HCT116 (cell line): ENCODE measurements at regions not wholly inside any gene's neighbourhood (a gene's known extent, or its start where the extent isn't known, plus 50 kb on each side); places are given as distances from the start of the nearest gene placed in this dataset.

ENCODE experiments used
- ATAC-seq: fragments of 200-7000 bp; cut with Tn5 transposase; 2 replicates; pipeline ENCODE4 v1.9.1; 2020; ENCODE audit warnings: mild to moderate bottlenecking, moderate library complexity
- BruUV-seq: library from RNA; stranded (reverse); fragments of 400-500 nt; replicated peaks from 2 replicates; lab custom pipeline; 2021; lab: Mats Ljungman, UMichigan
- CTCF ChIA-PET: fragments of 300-600 bp; sonication (Branson Sonifier 250); formaldehyde crosslinking; loops from one replicate; lab custom pipeline; 2021; ENCODE audit warnings: antibody characterized with exemption; lab: Charles Lee
- POLR2A ChIA-PET: fragments of 300-600, 350-600 bp; sonication (Branson Sonifier 250); formaldehyde crosslinking; loops from one replicate; lab custom pipeline; 2021; ENCODE audit warnings: antibody characterized with exemption; lab: Charles Lee
- RAD21 ChIA-PET, 2 experiments: fragments of 300-600 bp; sonication (Branson Sonifier 250); formaldehyde crosslinking; loops; one replicate each; lab custom pipeline; 2023; ENCODE audit warnings: low total read pairs in 2 of 2; ENCODE audit not compliant: uncharacterized antibody in 2 of 2, unreplicated experiment in 2 of 2, low non-redundant PET in 1 of 2; lab: Charles Lee
- DNase-seq: peaks from one replicate; pipeline ENCODE4 v3.0.0-alpha.2; 2010; ENCODE audit warnings: low read depth, low spot score
- H2AFZ ChIP-seq: fragments of 200-600 bp; shearing (Covaris generic), sonication (generic); 2 replicates; pipeline ENCODE4 v1.6.1; 2017; ENCODE audit warnings: low read depth, mixed run types, mixed read lengths, antibody characterized with exemption, low read length; ENCODE audit not compliant: poor library complexity, severe bottlenecking
- H3K27ac ChIP-seq: 2 replicates; pipeline ENCODE4 v1.5.1; 2012; ENCODE audit warnings: low read depth, low read length
- H3K27me3 ChIP-seq: fragments of 200-600 bp; sonication (generic); 2 replicates; pipeline ENCODE4 v1.6.1; 2016; ENCODE audit warnings: mixed run types, low read length, mixed read lengths; ENCODE audit not compliant: insufficient read depth
- H3K36me3 ChIP-seq, 2 experiments: fragments of 200-500 bp in 1 of 2; fragments of 200-600 bp in 1 of 2; sonication (Bioruptor generic) in 1 of 2; sonication (generic) in 1 of 2; 2 replicates each; pipeline versions ENCODE4 v1.5.1 to v1.6.1; 2014 to 2016; ENCODE audit warnings: low read length in 2 of 2, inconsistent platforms in 1 of 2, mixed read lengths in 1 of 2, mixed run types in 1 of 2; ENCODE audit not compliant: insufficient read depth in 2 of 2, control insufficient read depth in 1 of 2
- H3K4me1 ChIP-seq, 2 experiments: fragments of 200-600 bp in 1 of 2; sonication (generic) in 1 of 2; 2 replicates each; pipeline versions ENCODE4 v1.5.1 to v1.6.1; 2012 to 2017; ENCODE audit warnings: low read length in 2 of 2, inconsistent platforms in 1 of 2, mild to moderate bottlenecking in 1 of 2, mixed read lengths in 1 of 2, mixed run types in 1 of 2, moderate library complexity in 1 of 2; ENCODE audit not compliant: insufficient read depth in 2 of 2, control insufficient read depth in 1 of 2
- H3K4me2 ChIP-seq: fragments of 200-600 bp; sonication (generic); 2 replicates; pipeline ENCODE4 v1.6.1; 2017; ENCODE audit warnings: mixed run types, low read length, mixed read lengths
- H3K4me3 ChIP-seq, 2 experiments: fragments of 200-600 bp in 1 of 2; sonication (generic) in 1 of 2; replicated peaks in 1 of 2; 2 replicates each; pipeline ENCODE4 v1.5.1; 2011 to 2016; ENCODE audit warnings: low read length in 2 of 2, control low read depth in 1 of 2, low read depth in 1 of 2, mild to moderate bottlenecking in 1 of 2, mixed read lengths in 1 of 2, mixed run types in 1 of 2
- H3K79me2 ChIP-seq: fragments of 200-600 bp; sonication (generic); 2 replicates; pipeline ENCODE4 v1.6.1; 2017; ENCODE audit warnings: mild to moderate bottlenecking, mixed run types, low read length, moderate library complexity, mixed read lengths; ENCODE audit not compliant: insufficient read depth
- H3K9ac ChIP-seq: fragments of 200-600 bp; sonication (generic); 2 replicates; pipeline ENCODE4 v1.6.1; 2016; ENCODE audit warnings: low read length, mixed read lengths
- H3K9me2 ChIP-seq: fragments of 200-600 bp; sonication (generic), shearing (Covaris generic); 2 replicates; pipeline ENCODE4 v1.6.1; 2017; ENCODE audit warnings: mixed run types, mild to moderate bottlenecking, moderate library complexity; ENCODE audit not compliant: insufficient read depth
- H3K9me3 ChIP-seq, 2 experiments: fragments of 200-500 bp in 1 of 2; fragments of 200-600 bp in 1 of 2; sonication (Bioruptor generic) in 1 of 2; sonication (generic) in 1 of 2; 2 replicates each; pipeline ENCODE4 v1.6.1; 2014 to 2017; ENCODE audit warnings: low read length in 2 of 2, mixed read lengths in 2 of 2, inconsistent platforms in 1 of 2, low read depth in 1 of 2, mild to moderate bottlenecking in 1 of 2, mixed run types in 1 of 2, moderate library complexity in 1 of 2; ENCODE audit not compliant: control insufficient read depth in 1 of 2, insufficient read depth in 1 of 2
- H4K20me1 ChIP-seq: fragments of 200-600 bp; sonication (generic), shearing (Covaris generic); 2 replicates; pipeline ENCODE4 v1.6.1; 2017; ENCODE audit warnings: mixed run types, mild to moderate bottlenecking, moderate library complexity; ENCODE audit not compliant: insufficient read depth
- CEBPB ChIP-seq: IDR thresholded peaks from 2 replicates; pipeline ENCODE4 v1.6.1; 2012; ENCODE audit warnings: low read depth
- CTCF ChIP-seq, 3 experiments: fragments of 200-600 bp in 1 of 3; sonication (generic) in 1 of 3; IDR thresholded peaks in 2 of 3; conservative IDR thresholded peaks in 1 of 3; 2 replicates each; pipeline ENCODE4 v1.5.1; 2012 to 2017; ENCODE audit warnings: low read depth in 2 of 3, low read length in 2 of 3, antibody characterized with exemption in 1 of 3, borderline replicate concordance in 1 of 3, control low read depth in 1 of 3, mild to moderate bottlenecking in 1 of 3, mixed read lengths in 1 of 3, mixed run types in 1 of 3, moderate library complexity in 1 of 3; ENCODE audit not compliant: insufficient read depth in 1 of 3
- EGR1 ChIP-seq: IDR thresholded peaks from 2 replicates; pipeline ENCODE4 v1.6.1; 2012; ENCODE audit warnings: low read depth
- ELF1 ChIP-seq: IDR thresholded peaks from 2 replicates; pipeline ENCODE4 v1.6.1; 2012; ENCODE audit warnings: low read depth, borderline replicate concordance
- FOSL1 ChIP-seq: IDR thresholded peaks from 2 replicates; pipeline ENCODE4 v1.6.1; 2012; ENCODE audit warnings: low read depth
- POLR2A ChIP-seq: IDR thresholded peaks from 2 replicates; pipeline ENCODE4 v1.7.0; 2011; ENCODE audit warnings: borderline replicate concordance; ENCODE audit not compliant: insufficient read depth, insufficient read length; ENCODE audit errors: extremely low read depth
- RAD21 ChIP-seq: IDR thresholded peaks from 2 replicates; pipeline ENCODE4 v1.6.1; 2012; ENCODE audit warnings: low read depth, mild to moderate bottlenecking
- REST ChIP-seq: IDR thresholded peaks from 2 replicates; pipeline ENCODE4 v1.6.1; 2012; ENCODE audit warnings: low read depth
- SIN3A ChIP-seq: IDR thresholded peaks from 2 replicates; pipeline ENCODE4 v1.6.1; 2012; ENCODE audit warnings: low read depth
- SP1 ChIP-seq: IDR thresholded peaks from 2 replicates; pipeline ENCODE4 v1.6.1; 2012; ENCODE audit warnings: low read depth
- SRF ChIP-seq: IDR thresholded peaks from 2 replicates; pipeline ENCODE4 v1.6.1; 2012; ENCODE audit warnings: low read depth
- TCF7L2 ChIP-seq: IDR thresholded peaks from 2 replicates; pipeline ENCODE4 v1.7.0; 2011; ENCODE audit warnings: borderline replicate concordance, inconsistent platforms; ENCODE audit not compliant: insufficient read depth, insufficient read length; ENCODE audit errors: extremely low read depth
- YY1 ChIP-seq: IDR thresholded peaks from 2 replicates; pipeline ENCODE4 v1.6.1; 2011; ENCODE audit warnings: low read length, low read depth, moderate library complexity, mild to moderate bottlenecking; ENCODE audit not compliant: insufficient replicate concordance; ENCODE audit errors: extremely low read depth
- ZFX ChIP-seq: fragments of 450-650 bp; IDR thresholded peaks from 2 replicates; pipeline ENCODE4 v1.6.1; 2017
- ZNF274 ChIP-seq: fragments of 200-500 bp; sonication (Bioruptor generic); IDR thresholded peaks from 2 replicates; pipeline ENCODE4 v1.6.1; 2014; ENCODE audit warnings: mild to moderate bottlenecking, low read depth, low read length, inconsistent platforms
- intact Hi-C: fragments of 100-400 bp; cut with micrococcal nuclease; formaldehyde crosslinking; loops from 2 replicates; pipeline ENCODE4 v1.10.0; 2022
- TF ChIP-seq, protein P1 (sequence below): IDR thresholded peaks from 2 replicates; pipeline ENCODE4 v1.6.1; 2012
- TF ChIP-seq, protein P2 (sequence below): IDR thresholded peaks from 2 replicates; pipeline ENCODE4 v1.6.1; 2012

GRCh38 chr5:175163586-175164275 lies 280.3 kb downstream of the DRD1 start:
- Histone ChIP-seq H2AFZ (no peak overlapping the region), H3K36me3 (no peaks in the 10 kb centered on the region), H3K9me3 (no peaks in the 10 kb centered on the region), H3K4me1 (no peaks in the 10 kb centered on the region), H3K79me2 (no peaks in the 10 kb centered on the region), H3K4me3 (no peak overlapping the region), H3K27ac (no peak overlapping the region), H4K20me1 (no peaks in the 10 kb centered on the region), H3K9me2 (no peaks in the 10 kb centered on the region), H3K9ac (no peak overlapping the region), H3K4me2 (no peak overlapping the region), H3K27me3 (no peaks in the 10 kb centered on the region)
- no peak for TF ChIP-seq CTCF (IDR thresholded peaks at IDR 0.05 in 2 of 3, conservative IDR thresholded peaks at IDR 0.05 in 1 of 3; ENCODE audit: borderline replicate concordance in 1 of 3, insufficient read depth in 1 of 3, low read depth in 2 of 3, low read length in 2 of 3)
- TF ChIP-seq TCF7L2 = no peak
- no peak for TF ChIP-seq EGR1
- TF ChIP-seq, protein P1, sequence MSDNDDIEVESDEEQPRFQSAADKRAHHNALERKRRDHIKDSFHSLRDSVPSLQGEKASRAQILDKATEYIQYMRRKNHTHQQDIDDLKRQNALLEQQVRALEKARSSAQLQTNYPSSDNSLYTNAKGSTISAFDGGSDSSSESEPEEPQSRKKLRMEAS = no peak
- TF ChIP-seq SIN3A = no peak
- TF ChIP-seq YY1 = no peak
- TF ChIP-seq RAD21 = no peak
- no peak for TF ChIP-seq POLR2A
- TF ChIP-seq, protein P2, sequence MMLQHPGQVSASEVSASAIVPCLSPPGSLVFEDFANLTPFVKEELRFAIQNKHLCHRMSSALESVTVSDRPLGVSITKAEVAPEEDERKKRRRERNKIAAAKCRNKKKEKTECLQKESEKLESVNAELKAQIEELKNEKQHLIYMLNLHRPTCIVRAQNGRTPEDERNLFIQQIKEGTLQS = no peak
- no peak for TF ChIP-seq REST
- TF ChIP-seq SP1 = no peak
- TF ChIP-seq ZFX = no peak
- no peak for TF ChIP-seq SRF
- TF ChIP-seq ELF1 = no peak
- no peak for TF ChIP-seq CEBPB
- no peak for TF ChIP-seq FOSL1
- TF ChIP-seq ZNF274 = no peak
- intact Hi-C loops = no loop called here
- ChIA-PET CTCF (no interaction called here), POLR2A (no interaction called here), RAD21 (no interaction called here)
- DNase-seq (no peak), ATAC-seq (no peak)
- no TSS peak for BruUV-seq
